ENCODE measurements at regions not wholly inside any gene's neighbourhood (a gene's known extent, or its start where the extent isn't known, plus 50 kb on each side); places are given as distances from the start of the nearest gene placed in this dataset.

- TF ChIP-seq CTCF (conservative IDR thresholded peaks at IDR 0.05) (no peak), EZH2 (IDR thresholded peaks at IDR 0.05; ENCODE audit: low read depth) (no peak)
Measured at GRCh38 chr2:2635025-2635528, 304.0 kb upstream of the MYT1L start.

Measured in PC-9 (cell line).